ENCODE measurements at regions not wholly inside any gene's neighbourhood (a gene's known extent, or its start where the extent isn't known, plus 50 kb on each side); places are given as distances from the start of the nearest gene placed in this dataset.
"Not testable (repeated sequence)": the region's sequence is repeated elsewhere in the genome, so short reads cannot be mapped to it uniquely, and the experiment has no call there.

DNA sequence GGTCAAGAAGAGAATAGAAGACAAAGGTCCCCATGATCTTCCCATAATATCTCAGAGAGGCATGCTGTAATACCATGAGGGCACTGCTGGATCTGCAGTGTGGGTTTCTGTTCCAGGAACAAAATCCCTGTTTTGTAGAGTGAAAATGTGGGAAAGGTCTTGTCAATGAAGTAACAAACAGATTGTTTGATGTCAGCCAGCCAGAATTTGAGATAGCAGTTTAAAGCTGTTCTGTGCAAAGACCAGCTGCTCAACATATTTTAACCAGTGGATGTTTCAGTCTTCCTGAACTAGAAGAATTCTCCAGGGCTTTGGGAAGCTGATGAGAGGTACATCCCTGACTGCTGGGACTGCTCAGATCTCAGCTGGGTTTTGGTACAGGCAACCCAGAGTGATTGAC, 1012.5 kb downstream of the DNAJB9 start:
- no peak for ATAC-seq
- TF ChIP-seq, protein P1, sequence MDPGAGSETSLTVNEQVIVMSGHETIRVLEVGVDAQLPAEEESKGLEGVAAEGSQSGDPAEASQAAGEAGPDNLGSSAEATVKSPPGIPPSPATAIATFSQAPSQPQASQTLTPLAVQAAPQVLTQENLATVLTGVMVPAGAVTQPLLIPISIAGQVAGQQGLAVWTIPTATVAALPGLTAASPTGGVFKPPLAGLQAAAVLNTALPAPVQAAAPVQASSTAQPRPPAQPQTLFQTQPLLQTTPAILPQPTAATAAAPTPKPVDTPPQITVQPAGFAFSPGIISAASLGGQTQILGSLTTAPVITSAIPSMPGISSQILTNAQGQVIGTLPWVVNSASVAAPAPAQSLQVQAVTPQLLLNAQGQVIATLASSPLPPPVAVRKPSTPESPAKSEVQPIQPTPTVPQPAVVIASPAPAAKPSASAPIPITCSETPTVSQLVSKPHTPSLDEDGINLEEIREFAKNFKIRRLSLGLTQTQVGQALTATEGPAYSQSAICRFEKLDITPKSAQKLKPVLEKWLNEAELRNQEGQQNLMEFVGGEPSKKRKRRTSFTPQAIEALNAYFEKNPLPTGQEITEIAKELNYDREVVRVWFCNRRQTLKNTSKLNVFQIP (CRISPR knock-in tag; IDR thresholded peaks at IDR 0.05; ENCODE audit: borderline replicate concordance, low read depth): no peak
- TF ChIP-seq SNAI2 (CRISPR knock-in tag; IDR thresholded peaks at IDR 0.05) (no peak), ISL1 (CRISPR knock-in tag; IDR thresholded peaks at IDR 0.05) (no peak), OSR1 (CRISPR knock-in tag; IDR thresholded peaks at IDR 0.05) (no peak), CSDC2 (CRISPR knock-in tag; IDR thresholded peaks at IDR 0.05) (no peak), GLIS3 (CRISPR knock-in tag; IDR thresholded peaks at IDR 0.05) (no peak), BACH2 (CRISPR knock-in tag; IDR thresholded peaks at IDR 0.05; ENCODE audit: borderline replicate concordance) (no peak), ZC3H10 (CRISPR knock-in tag; IDR thresholded peaks at IDR 0.05) (no peak), PPARA (CRISPR knock-in tag; IDR thresholded peaks at IDR 0.05; ENCODE audit: borderline replicate concordance) (no peak), TCF4 (CRISPR knock-in tag; IDR thresholded peaks at IDR 0.05; ENCODE audit: borderline replicate concordance) (no peak), ESRRG (CRISPR knock-in tag; IDR thresholded peaks at IDR 0.05) (no peak), ZFP3 (CRISPR knock-in tag; IDR thresholded peaks at IDR 0.05) (no peak), ARNTL (CRISPR knock-in tag; IDR thresholded peaks at IDR 0.05; ENCODE audit: borderline replicate concordance, low read depth) (no peak), ZFP30 (CRISPR knock-in tag; IDR thresholded peaks at IDR 0.05) (no peak), TOX (CRISPR knock-in tag; IDR thresholded peaks at IDR 0.05; ENCODE audit: borderline replicate concordance) (no peak), ZNF8 (CRISPR knock-in tag; IDR thresholded peaks at IDR 0.05) (no peak)
- TF ChIP-seq, protein P2, sequence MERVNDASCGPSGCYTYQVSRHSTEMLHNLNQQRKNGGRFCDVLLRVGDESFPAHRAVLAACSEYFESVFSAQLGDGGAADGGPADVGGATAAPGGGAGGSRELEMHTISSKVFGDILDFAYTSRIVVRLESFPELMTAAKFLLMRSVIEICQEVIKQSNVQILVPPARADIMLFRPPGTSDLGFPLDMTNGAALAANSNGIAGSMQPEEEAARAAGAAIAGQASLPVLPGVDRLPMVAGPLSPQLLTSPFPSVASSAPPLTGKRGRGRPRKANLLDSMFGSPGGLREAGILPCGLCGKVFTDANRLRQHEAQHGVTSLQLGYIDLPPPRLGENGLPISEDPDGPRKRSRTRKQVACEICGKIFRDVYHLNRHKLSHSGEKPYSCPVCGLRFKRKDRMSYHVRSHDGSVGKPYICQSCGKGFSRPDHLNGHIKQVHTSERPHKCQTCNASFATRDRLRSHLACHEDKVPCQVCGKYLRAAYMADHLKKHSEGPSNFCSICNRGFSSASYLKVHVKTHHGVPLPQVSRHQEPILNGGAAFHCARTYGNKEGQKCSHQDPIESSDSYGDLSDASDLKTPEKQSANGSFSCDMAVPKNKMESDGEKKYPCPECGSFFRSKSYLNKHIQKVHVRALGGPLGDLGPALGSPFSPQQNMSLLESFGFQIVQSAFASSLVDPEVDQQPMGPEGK (CRISPR knock-in tag; IDR thresholded peaks at IDR 0.05; ENCODE audit: borderline replicate concordance): no peak
- TF ChIP-seq, protein P3, sequence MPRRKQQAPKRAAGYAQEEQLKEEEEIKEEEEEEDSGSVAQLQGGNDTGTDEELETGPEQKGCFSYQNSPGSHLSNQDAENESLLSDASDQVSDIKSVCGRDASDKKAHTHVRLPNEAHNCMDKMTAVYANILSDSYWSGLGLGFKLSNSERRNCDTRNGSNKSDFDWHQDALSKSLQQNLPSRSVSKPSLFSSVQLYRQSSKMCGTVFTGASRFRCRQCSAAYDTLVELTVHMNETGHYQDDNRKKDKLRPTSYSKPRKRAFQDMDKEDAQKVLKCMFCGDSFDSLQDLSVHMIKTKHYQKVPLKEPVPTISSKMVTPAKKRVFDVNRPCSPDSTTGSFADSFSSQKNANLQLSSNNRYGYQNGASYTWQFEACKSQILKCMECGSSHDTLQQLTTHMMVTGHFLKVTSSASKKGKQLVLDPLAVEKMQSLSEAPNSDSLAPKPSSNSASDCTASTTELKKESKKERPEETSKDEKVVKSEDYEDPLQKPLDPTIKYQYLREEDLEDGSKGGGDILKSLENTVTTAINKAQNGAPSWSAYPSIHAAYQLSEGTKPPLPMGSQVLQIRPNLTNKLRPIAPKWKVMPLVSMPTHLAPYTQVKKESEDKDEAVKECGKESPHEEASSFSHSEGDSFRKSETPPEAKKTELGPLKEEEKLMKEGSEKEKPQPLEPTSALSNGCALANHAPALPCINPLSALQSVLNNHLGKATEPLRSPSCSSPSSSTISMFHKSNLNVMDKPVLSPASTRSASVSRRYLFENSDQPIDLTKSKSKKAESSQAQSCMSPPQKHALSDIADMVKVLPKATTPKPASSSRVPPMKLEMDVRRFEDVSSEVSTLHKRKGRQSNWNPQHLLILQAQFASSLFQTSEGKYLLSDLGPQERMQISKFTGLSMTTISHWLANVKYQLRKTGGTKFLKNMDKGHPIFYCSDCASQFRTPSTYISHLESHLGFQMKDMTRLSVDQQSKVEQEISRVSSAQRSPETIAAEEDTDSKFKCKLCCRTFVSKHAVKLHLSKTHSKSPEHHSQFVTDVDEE (CRISPR knock-in tag; IDR thresholded peaks at IDR 0.05): no peak

DNA sequence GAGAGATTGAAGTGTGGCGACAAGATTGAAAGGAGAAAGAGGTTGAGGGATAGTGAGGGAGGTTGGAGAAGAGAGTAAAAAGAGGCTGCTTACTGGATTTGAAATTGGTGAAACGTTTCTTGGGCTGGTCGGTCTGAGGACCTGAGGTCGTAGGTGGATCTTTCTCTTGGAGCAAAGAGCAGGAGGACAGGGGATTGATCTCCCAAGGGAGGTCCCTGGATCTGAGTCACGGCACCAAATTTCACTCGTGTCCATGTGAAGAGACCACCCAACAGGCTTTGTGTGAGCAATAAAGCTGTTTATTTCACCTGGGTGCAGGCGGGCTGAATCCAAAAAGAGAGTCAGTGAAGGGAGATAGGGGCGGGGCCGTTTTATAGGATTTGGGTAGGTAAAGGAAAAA, 1027.3 kb downstream of the DNAJB9 start:
- ATAC-seq: not testable (repeated sequence)

DNA sequence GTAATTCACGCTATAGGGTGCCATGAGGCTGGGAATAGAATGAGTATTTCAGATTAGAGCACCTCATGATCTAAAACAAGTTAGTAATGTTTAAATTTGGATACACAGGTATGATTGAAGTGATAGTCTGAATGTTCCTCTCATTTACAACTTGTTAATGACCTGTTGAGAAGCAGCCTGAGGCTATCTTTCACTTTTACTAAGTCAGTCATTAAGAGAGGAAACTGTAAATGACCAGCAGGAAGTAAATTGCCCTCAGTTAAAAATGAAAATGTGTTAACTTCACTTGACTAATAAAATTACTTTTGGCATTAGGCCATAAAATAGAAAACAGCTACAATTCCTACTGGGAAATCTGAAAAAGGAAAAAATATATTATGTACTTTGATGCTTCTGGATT, 1042.0 kb downstream of the DNAJB9 start:
- no peak for ATAC-seq
- TF ChIP-seq SNAI2 (CRISPR knock-in tag; IDR thresholded peaks at IDR 0.05) (no peak), PPARA (CRISPR knock-in tag; IDR thresholded peaks at IDR 0.05; ENCODE audit: borderline replicate concordance) (no peak), CSDC2 (CRISPR knock-in tag; IDR thresholded peaks at IDR 0.05) (no peak), ARNTL (CRISPR knock-in tag; IDR thresholded peaks at IDR 0.05; ENCODE audit: borderline replicate concordance, low read depth) (no peak), TOX (CRISPR knock-in tag; IDR thresholded peaks at IDR 0.05; ENCODE audit: borderline replicate concordance) (no peak), OSR1 (CRISPR knock-in tag; IDR thresholded peaks at IDR 0.05) (no peak), TCF4 (CRISPR knock-in tag; IDR thresholded peaks at IDR 0.05; ENCODE audit: borderline replicate concordance) (no peak)
- TF ChIP-seq, protein P2 (CRISPR knock-in tag; IDR thresholded peaks at IDR 0.05; ENCODE audit: borderline replicate concordance): no peak
- TF ChIP-seq, protein P4, sequence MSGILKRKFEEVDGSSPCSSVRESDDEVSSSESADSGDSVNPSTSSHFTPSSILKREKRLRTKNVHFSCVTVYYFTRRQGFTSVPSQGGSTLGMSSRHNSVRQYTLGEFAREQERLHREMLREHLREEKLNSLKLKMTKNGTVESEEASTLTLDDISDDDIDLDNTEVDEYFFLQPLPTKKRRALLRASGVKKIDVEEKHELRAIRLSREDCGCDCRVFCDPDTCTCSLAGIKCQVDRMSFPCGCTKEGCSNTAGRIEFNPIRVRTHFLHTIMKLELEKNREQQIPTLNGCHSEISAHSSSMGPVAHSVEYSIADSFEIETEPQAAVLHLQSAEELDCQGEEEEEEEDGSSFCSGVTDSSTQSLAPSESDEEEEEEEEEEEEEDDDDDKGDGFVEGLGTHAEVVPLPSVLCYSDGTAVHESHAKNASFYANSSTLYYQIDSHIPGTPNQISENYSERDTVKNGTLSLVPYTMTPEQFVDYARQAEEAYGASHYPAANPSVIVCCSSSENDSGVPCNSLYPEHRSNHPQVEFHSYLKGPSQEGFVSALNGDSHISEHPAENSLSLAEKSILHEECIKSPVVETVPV (CRISPR knock-in tag; IDR thresholded peaks at IDR 0.05): no peak
- TF ChIP-seq, protein P5, sequence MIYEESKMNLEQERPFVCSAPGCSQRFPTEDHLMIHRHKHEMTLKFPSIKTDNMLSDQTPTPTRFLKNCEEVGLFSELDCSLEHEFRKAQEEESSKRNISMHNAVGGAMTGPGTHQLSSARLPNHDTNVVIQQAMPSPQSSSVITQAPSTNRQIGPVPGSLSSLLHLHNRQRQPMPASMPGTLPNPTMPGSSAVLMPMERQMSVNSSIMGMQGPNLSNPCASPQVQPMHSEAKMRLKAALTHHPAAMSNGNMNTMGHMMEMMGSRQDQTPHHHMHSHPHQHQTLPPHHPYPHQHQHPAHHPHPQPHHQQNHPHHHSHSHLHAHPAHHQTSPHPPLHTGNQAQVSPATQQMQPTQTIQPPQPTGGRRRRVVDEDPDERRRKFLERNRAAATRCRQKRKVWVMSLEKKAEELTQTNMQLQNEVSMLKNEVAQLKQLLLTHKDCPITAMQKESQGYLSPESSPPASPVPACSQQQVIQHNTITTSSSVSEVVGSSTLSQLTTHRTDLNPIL (CRISPR knock-in tag; IDR thresholded peaks at IDR 0.05; ENCODE audit: low read depth): no peak
- TF ChIP-seq, protein P3 (CRISPR knock-in tag; IDR thresholded peaks at IDR 0.05): no peak

Measured in SK-N-SH treated with all-trans-retinoic acid at 6 μM for 48 hours (cell line).